DND-41 (cell line): ENCODE measurements at regions not wholly inside any gene's neighbourhood (a gene's known extent, or its start where the extent isn't known, plus 50 kb on each side); places are given as distances from the start of the nearest gene placed in this dataset.
A peak's percentile ranks its signal among the peaks of the same experiment; 100 is the strongest.
"Not testable (repeated sequence)": the region's sequence is repeated elsewhere in the genome, so short reads cannot be mapped to it uniquely, and the experiment has no call there.

Experiments
- ATAC-seq: fragments of 200-7000 bp; cut with Tn5 transposase; 3 replicates; pipeline ENCODE4 v1.9.1; 2021; ENCODE audit warnings: low read depth; ENCODE audit not compliant: insufficient read depth
- DNase-seq: peaks from one replicate; pipeline ENCODE4 v3.0.0-alpha.2; 2020
- H2AFZ ChIP-seq: 2 replicates; pipeline ENCODE4 v1.6.0; 2012; ENCODE audit warnings: low read depth, low read length
- H3K27ac ChIP-seq: 2 replicates; pipeline ENCODE4 v1.5.1; 2012; ENCODE audit warnings: low read length, inconsistent platforms
- H3K27me3 ChIP-seq: fragments of 200-600 bp; sonication (generic); 2 replicates; pipeline ENCODE4 v1.6.0; 2012; ENCODE audit warnings: low read length, mild to moderate bottlenecking, inconsistent platforms; ENCODE audit not compliant: insufficient read depth, poor library complexity
- H3K36me3 ChIP-seq: 2 replicates; pipeline ENCODE4 v1.5.1; 2012; ENCODE audit warnings: low read length, inconsistent platforms; ENCODE audit not compliant: insufficient read depth
- H3K4me1 ChIP-seq: 2 replicates; pipeline ENCODE4 v1.5.1; 2012; ENCODE audit warnings: mild to moderate bottlenecking, low read length; ENCODE audit not compliant: insufficient read depth
- H3K4me2 ChIP-seq: 2 replicates; pipeline ENCODE4 v1.6.0; 2012; ENCODE audit warnings: mild to moderate bottlenecking, moderate library complexity, low read length, inconsistent platforms; ENCODE audit not compliant: insufficient read depth
- H3K4me3 ChIP-seq, 2 experiments: fragments of 200-600 bp in 1 of 2; shearing (Covaris generic) in 1 of 2; 2 replicates each; pipeline ENCODE4 v1.5.1; 2012 to 2016; ENCODE audit warnings: inconsistent platforms in 2 of 2, low read length in 2 of 2, mild to moderate bottlenecking in 2 of 2, low read depth in 1 of 2, moderate library complexity in 1 of 2
- H3K79me2 ChIP-seq: 2 replicates; pipeline ENCODE4 v1.6.0; 2012; ENCODE audit warnings: low read length, inconsistent platforms; ENCODE audit not compliant: insufficient read depth
- H3K9ac ChIP-seq: 2 replicates; pipeline ENCODE4 v1.6.0; 2012; ENCODE audit warnings: low read depth, mild to moderate bottlenecking, inconsistent platforms, low read length, moderate library complexity
- H3K9me3 ChIP-seq: 2 replicates; pipeline ENCODE4 v1.5.1; 2012; ENCODE audit warnings: low read length, moderate library complexity, mild to moderate bottlenecking, inconsistent platforms; ENCODE audit not compliant: insufficient read depth, severe bottlenecking
- H4K20me1 ChIP-seq: 2 replicates; pipeline ENCODE4 v1.6.0; 2012; ENCODE audit warnings: low read length; ENCODE audit not compliant: insufficient read depth
- EZH2 ChIP-seq: IDR thresholded peaks from 3 replicates; pipeline ENCODE4 v1.6.1; 2012; ENCODE audit warnings: borderline replicate concordance, low read depth, mild to moderate bottlenecking, moderate library complexity, low read length, inconsistent platforms; ENCODE audit not compliant: severe bottlenecking
- TF ChIP-seq, protein P1 (sequence below): IDR thresholded peaks from 2 replicates; pipeline ENCODE4 v1.5.1; 2012; ENCODE audit warnings: borderline replicate concordance, low read length, moderate library complexity, mild to moderate bottlenecking; ENCODE audit not compliant: poor library complexity, severe bottlenecking; ENCODE audit errors: extremely low read depth

GRCh38 chr7:148503900-148504487 is 86.6 kb upstream of the C7orf33 start:
- Histone ChIP-seq H3K36me3 (no peaks in the 10 kb centered on the region), H3K27me3 (peaks cover 12% of the 10 kb centered on the region), H3K9ac (no peak overlapping the region), H3K4me3 (no peak overlapping the region), H3K9me3 (no peaks in the 10 kb centered on the region), H3K27ac (no peak overlapping the region), H2AFZ (no peak overlapping the region), H3K4me1 (no peaks in the 10 kb centered on the region), H3K4me2 (no peak overlapping the region), H4K20me1 (no peaks in the 10 kb centered on the region), H3K79me2 (no peaks in the 10 kb centered on the region)
- ATAC-seq (no peak), DNase-seq (no peak)
- TF ChIP-seq EZH2, result no peak
- TF ChIP-seq, protein P1, sequence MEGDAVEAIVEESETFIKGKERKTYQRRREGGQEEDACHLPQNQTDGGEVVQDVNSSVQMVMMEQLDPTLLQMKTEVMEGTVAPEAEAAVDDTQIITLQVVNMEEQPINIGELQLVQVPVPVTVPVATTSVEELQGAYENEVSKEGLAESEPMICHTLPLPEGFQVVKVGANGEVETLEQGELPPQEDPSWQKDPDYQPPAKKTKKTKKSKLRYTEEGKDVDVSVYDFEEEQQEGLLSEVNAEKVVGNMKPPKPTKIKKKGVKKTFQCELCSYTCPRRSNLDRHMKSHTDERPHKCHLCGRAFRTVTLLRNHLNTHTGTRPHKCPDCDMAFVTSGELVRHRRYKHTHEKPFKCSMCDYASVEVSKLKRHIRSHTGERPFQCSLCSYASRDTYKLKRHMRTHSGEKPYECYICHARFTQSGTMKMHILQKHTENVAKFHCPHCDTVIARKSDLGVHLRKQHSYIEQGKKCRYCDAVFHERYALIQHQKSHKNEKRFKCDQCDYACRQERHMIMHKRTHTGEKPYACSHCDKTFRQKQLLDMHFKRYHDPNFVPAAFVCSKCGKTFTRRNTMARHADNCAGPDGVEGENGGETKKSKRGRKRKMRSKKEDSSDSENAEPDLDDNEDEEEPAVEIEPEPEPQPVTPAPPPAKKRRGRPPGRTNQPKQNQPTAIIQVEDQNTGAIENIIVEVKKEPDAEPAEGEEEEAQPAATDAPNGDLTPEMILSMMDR, result peak; percentile 82

- Histone ChIP-seq H3K4me1 (no peaks in the 10 kb centered on the region), H3K9ac (no peak overlapping the region), H3K4me2 (no peak overlapping the region), H3K27me3 (peaks cover 3% of the 10 kb centered on the region), H2AFZ (no peak overlapping the region), H3K4me3 (no peak overlapping the region), H3K79me2 (no peaks in the 10 kb centered on the region), H3K27ac (no peak overlapping the region), H4K20me1 (no peaks in the 10 kb centered on the region), H3K36me3 (no peaks in the 10 kb centered on the region), H3K9me3 (no peaks in the 10 kb centered on the region)
- DNase-seq (no peak), ATAC-seq (no peak)
- TF ChIP-seq, protein P1, result no peak
- TF ChIP-seq EZH2, result no peak
These were observed 84.8 kb upstream of the C7orf33 start for GRCh38 chr7:148505645-148506375.

DNA sequence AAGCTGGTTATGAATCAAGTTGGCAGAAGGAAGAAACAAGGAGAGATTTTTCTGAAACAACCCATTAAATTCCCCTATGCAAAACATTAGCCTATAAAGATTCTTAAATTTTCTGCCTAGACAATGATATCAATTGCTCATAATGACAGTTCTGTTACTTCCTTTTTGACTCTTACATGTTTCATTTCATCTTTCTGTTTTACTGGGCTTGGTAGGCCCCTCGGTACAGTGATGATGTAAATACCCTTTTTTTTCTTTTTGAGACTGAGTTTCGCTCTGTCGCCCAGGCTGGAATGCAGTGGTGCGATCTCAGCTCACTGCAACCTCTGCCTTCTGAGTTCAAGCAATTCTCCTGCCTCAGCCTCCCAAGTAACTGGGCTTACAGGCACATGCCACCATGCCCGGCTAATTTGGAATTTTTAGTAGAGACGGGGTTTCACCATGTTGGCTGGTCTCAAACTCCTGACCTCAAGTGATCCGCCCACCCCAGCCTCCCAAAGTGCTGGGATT is 83.4 kb upstream of the C7orf33 start:
- not testable (repeated sequence) for ATAC-seq, DNase-seq, H3K79me2 ChIP-seq, H3K9ac ChIP-seq, H4K20me1 ChIP-seq, H3K27ac ChIP-seq, H3K36me3 ChIP-seq, H3K4me1 ChIP-seq, H3K9me3 ChIP-seq, H3K4me3 ChIP-seq, H2AFZ ChIP-seq, H3K4me2 ChIP-seq, H3K27me3 ChIP-seq

GRCh38 chr7:148507787-148508186 is 82.8 kb upstream of the C7orf33 start:
- no peak overlapping the region for H3K4me3 ChIP-seq
- no peak overlapping the region for H3K9ac ChIP-seq
- ATAC-seq (no peak), DNase-seq (no peak)
- no peaks in the 10 kb centered on the region for H3K27me3 ChIP-seq
- H3K4me2 ChIP-seq, result no peak overlapping the region
- H4K20me1 ChIP-seq, result no peaks in the 10 kb centered on the region
- H3K9me3 ChIP-seq, result no peaks in the 10 kb centered on the region
- no peak overlapping the region for H3K27ac ChIP-seq
- no peaks in the 10 kb centered on the region for H3K4me1 ChIP-seq
- no peaks in the 10 kb centered on the region for H3K79me2 ChIP-seq
- TF ChIP-seq, protein P1, result no peak
- TF ChIP-seq EZH2, result no peak
- no peak overlapping the region for H2AFZ ChIP-seq
- H3K36me3 ChIP-seq, result no peaks in the 10 kb centered on the region
